ENCODE measurements at regions not wholly inside any gene's neighbourhood (a gene's known extent, or its start where the extent isn't known, plus 50 kb on each side); places are given as distances from the start of the nearest gene placed in this dataset.

- H3K9me3 Mint-ChIP-seq = no peaks in the 10 kb centered on the region
- no peak overlapping the region for H3K27ac Mint-ChIP-seq
- DNase-seq (ENCODE audit: low spot score in 2 of 2) (no peak), ATAC-seq (no peak)
- no peak overlapping the region for H3K4me3 Mint-ChIP-seq
- H3K36me3 Mint-ChIP-seq = no peaks in the 10 kb centered on the region
- no peaks in the 10 kb centered on the region for H3K4me1 Mint-ChIP-seq
Measured at GRCh38 chr16:87072101-87072500, 245.1 kb downstream of the C16orf95 start.

DNA sequence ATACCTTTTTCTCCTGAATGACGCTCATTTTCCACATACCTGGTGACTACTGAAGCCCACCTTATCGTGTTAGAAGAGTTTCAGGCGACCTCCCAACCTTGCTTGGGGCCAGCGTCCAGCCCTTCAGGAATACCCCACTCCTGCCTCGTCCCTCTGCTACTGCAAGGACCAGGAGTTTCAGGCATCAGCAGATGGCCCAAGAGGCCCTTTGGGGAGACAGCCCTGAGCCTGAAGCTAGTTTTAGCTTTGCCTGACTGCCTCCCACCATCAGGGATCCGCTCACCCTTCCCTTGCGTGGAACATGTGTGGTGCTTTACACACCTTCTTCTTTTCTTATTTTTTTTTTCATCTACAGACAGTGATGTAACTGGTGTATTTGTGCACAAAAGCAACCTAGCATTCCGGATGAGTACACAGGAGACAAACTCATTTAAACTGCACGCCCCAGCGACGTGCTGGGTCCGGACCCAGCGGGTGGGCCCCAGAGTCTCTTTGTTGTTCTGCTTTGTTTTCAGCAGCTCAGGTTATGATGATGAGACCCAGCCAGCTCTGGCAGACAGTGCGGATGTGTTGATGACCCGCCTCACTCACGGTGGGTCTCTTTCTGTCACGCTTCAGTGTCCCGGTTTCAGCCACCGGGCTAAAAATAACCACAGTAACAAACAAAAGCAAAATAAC, 242.4 kb downstream of the C16orf95 start:
- H3K27ac Mint-ChIP-seq = no peak overlapping the region
- no peaks in the 10 kb centered on the region for H3K4me1 Mint-ChIP-seq
- no peaks in the 10 kb centered on the region for H3K36me3 Mint-ChIP-seq
- peaks cover 6% of the 10 kb centered on the region for H3K9me3 Mint-ChIP-seq
- H3K4me3 Mint-ChIP-seq = no peak overlapping the region
- no peak for ATAC-seq
- no peak for DNase-seq (ENCODE audit: low spot score in 2 of 2)

DNA sequence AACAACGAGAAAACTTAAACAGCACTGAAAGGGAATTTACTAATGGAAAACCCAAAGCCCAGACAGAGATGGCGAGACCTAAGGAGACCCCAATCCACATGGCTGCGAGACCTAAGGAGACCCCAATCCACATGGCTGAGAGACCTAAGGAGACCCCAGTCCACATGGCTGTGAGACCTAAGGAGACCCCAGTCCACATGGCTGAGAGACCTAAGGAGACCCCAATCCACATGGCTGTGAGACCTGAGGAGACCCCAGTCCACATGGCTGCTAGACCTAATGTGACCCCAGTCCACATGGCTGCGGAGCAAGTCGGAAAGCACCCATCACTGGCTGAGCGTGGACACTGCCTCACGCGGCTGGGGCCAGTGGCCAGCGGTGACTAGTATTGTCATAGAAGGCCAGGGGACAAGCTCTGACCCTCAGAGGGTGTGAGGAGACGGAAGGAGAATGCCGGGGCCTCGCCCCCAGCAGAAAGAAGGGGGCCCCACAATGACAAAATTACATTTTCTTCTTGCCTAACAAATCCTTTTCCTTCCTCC, 241.8 kb downstream of the C16orf95 start:
- ATAC-seq (no peak), DNase-seq (ENCODE audit: low spot score in 2 of 2) (no peak)
- no peak overlapping the region for H3K4me3 Mint-ChIP-seq
- H3K27ac Mint-ChIP-seq = no peak overlapping the region
- peaks cover 9% of the 10 kb centered on the region for H3K9me3 Mint-ChIP-seq
- H3K36me3 Mint-ChIP-seq = no peaks in the 10 kb centered on the region
- H3K4me1 Mint-ChIP-seq = no peaks in the 10 kb centered on the region

- no peak for ATAC-seq
- Mint-ChIP-seq H3K4me3 (no peak overlapping the region), H3K4me1 (no peaks in the 10 kb centered on the region), H3K27ac (no peak overlapping the region), H3K36me3 (no peaks in the 10 kb centered on the region), H3K9me3 (peaks cover 15% of the 10 kb centered on the region)
- no peak for DNase-seq (ENCODE audit: low spot score in 2 of 2)
Measured at GRCh38 chr16:87076331-87076949, 240.8 kb downstream of the C16orf95 start.

DNA sequence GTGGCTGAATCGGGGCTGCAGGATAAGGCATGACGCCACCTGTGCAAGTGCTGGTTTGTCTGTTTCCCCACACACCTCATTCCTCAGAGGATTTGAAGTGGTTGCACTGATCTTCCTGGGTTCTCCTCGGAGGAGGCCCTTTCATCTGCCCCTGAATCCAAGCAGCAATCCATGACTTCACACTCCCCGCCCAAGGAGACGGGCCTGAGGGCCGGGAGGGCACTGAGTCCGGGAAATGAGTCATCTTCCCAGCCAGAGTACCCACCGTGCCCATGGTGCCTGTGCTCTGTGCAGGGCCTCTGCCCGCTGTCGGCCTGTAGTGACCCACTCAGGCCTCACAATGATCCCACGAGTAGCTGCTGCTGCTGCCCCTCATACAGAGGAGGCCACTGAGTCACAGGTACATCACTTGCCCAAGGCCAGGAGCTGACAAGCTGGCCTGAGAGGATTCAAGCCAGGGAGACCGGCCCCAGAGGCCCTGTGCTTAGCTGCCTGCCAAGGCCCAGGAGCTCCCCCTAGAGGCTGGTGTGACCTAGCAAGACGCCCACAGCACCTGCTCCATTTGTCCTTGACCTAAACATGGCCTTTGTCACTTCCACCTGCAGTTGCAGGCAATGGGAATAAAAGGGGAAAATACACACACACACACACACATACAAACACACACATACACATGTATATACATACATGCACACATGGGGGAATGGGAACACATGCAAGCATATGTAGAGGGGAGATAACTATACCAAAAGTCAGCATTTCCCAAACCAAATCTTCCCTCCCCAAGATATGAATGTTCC, 240.0 kb downstream of the C16orf95 start:
- DNase-seq (ENCODE audit: low spot score in 2 of 2) (peak in 1 of 2 donors; percentile 62), ATAC-seq (peak; percentile 43)
- H3K36me3 Mint-ChIP-seq = no peaks in the 10 kb centered on the region
- peaks cover 18% of the 10 kb centered on the region for H3K9me3 Mint-ChIP-seq
- H3K27ac Mint-ChIP-seq = no peak overlapping the region
- no peak overlapping the region for H3K4me3 Mint-ChIP-seq
- H3K4me1 Mint-ChIP-seq = no peaks in the 10 kb centered on the region

GRCh38 chr16:87077750-87078127, 239.5 kb downstream of the C16orf95 start:
- ATAC-seq (no peak), DNase-seq (ENCODE audit: low spot score in 2 of 2) (no peak)
- H3K36me3 Mint-ChIP-seq = no peaks in the 10 kb centered on the region
- no peaks in the 10 kb centered on the region for H3K4me1 Mint-ChIP-seq
- H3K27ac Mint-ChIP-seq = no peak overlapping the region
- no peak overlapping the region for H3K4me3 Mint-ChIP-seq
- H3K9me3 Mint-ChIP-seq = peaks cover 21% of the 10 kb centered on the region

- DNase-seq (ENCODE audit: low spot score in 2 of 2) (no peak), ATAC-seq (no peak)
- no peak overlapping the region for H3K27ac Mint-ChIP-seq
- no peaks in the 10 kb centered on the region for H3K4me1 Mint-ChIP-seq
- H3K9me3 Mint-ChIP-seq = peaks cover 23% of the 10 kb centered on the region
- H3K36me3 Mint-ChIP-seq = no peaks in the 10 kb centered on the region
- H3K4me3 Mint-ChIP-seq = no peak overlapping the region
Measured at GRCh38 chr16:87080571-87081167, 236.5 kb downstream of the C16orf95 start.

- Mint-ChIP-seq H3K4me3 (no peak overlapping the region), H3K27ac (no peak overlapping the region), H3K36me3 (no peaks in the 10 kb centered on the region), H3K4me1 (no peaks in the 10 kb centered on the region), H3K9me3 (peaks cover 14% of the 10 kb centered on the region)
- DNase-seq (ENCODE audit: low spot score in 2 of 2) = no peak
- ATAC-seq = no peak
Measured at GRCh38 chr16:87085441-87085840, 231.8 kb downstream of the C16orf95 start.

DNA sequence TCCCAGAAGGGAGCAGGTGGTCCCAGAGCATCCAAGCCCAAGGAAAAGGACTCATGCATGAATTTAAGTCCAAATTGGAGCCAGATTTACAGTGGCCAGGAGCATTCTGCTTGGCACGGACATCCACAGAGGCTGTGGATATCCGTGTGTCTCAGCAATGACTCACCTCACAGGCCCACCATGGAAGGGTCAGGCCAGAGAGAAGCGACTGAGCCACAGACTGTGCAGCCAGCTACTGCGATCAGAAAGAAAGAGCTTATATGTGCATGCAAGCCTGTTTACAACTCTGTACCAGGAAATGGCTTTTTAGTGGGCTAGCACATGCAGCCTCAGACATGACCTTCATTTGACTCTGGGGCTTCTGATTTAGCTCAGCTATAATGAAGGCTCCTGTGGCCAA, 231.0 kb downstream of the C16orf95 start:
- no peaks in the 10 kb centered on the region for H3K36me3 Mint-ChIP-seq
- ATAC-seq = no peak
- H3K4me1 Mint-ChIP-seq = no peaks in the 10 kb centered on the region
- peaks cover 9% of the 10 kb centered on the region for H3K9me3 Mint-ChIP-seq
- H3K27ac Mint-ChIP-seq = no peak overlapping the region
- no peak for DNase-seq (ENCODE audit: low spot score in 2 of 2)
- no peak overlapping the region for H3K4me3 Mint-ChIP-seq

DNA sequence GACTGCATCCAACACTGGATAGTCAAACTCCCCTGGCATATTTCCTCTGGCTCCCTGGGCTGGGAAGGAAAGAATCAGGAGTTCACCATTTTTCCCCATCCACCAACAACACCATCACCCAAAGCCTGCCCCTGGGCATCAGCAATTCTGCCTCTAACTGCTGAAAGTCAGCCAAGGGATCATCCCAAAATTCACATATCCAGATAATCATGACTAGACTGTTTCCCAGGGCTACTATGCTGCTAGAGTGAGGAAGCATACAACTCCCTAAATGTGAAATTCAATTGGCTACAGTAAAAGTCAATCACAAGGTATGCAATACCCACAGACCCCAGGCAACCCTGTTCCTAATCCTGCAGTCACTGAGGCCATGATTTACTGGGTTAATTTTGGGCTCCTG, 230.6 kb downstream of the C16orf95 start:
- peaks cover 6% of the 10 kb centered on the region for H3K9me3 Mint-ChIP-seq
- H3K27ac Mint-ChIP-seq = no peak overlapping the region
- H3K4me3 Mint-ChIP-seq = no peak overlapping the region
- no peak for ATAC-seq
- no peaks in the 10 kb centered on the region for H3K4me1 Mint-ChIP-seq
- H3K36me3 Mint-ChIP-seq = no peaks in the 10 kb centered on the region
- no peak for DNase-seq (ENCODE audit: low spot score in 2 of 2)

DNA sequence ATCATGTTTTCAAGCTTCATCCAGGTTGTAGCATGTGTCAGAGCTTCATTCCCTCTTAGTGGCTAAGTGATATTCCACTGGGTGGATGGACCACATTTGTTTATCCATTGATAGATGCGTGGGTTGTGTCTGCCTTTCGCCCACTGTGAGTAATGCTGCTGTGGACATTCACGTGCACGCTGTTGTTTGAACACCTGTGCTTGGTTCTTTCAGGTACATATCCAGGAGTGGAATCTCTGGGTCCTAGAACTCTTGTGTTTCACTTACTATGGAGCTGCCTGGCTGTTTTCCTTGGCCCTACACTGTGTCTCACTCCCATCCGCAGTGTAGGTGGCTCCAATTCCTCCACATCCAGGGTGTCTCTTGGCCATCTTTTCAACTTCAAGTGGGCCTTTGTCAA, 224.2 kb downstream of the C16orf95 start:
- no peak for DNase-seq (ENCODE audit: low spot score in 2 of 2)
- no peak for ATAC-seq
- Mint-ChIP-seq H3K9me3 (no peaks in the 10 kb centered on the region), H3K4me1 (no peaks in the 10 kb centered on the region), H3K4me3 (no peak overlapping the region), H3K36me3 (no peaks in the 10 kb centered on the region), H3K27ac (no peak overlapping the region)

DNA sequence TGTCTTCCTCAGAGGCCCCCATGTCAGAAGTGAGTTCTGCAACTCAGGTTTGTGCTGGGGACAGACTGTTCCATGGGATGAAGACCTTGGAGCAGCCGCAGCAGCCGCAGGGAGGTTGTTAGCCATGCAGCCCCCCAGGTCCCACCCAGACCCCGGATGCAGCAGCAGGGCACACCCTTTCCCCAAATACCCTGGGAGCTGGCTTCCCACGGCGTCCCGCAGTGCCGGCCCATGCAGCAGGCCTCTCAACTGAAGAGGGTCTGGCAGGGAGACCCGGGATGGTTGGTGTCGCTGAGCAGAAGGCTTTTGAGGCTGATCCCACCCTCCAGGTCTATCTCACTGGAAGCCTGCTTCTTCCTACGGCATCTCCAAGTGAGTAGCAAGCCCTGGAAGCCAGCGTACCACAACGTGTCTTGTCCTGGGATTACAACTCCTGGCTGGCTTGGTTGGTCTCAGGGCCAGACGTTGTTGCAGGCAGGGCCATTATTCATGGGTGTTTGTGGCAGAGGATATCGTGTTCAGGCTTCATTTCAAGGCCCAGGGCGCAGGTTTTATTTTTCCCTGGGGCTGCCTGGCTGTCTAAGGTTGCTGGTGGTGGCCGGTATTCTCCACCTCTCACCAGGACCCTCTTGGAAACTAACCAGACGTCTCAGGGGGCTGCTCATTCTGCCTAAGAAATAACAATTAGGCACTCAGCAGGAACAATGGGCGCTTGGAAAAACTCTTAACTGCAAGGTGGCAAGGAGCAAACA, 223.2 kb downstream of the C16orf95 start:
- Mint-ChIP-seq H3K36me3 (no peaks in the 10 kb centered on the region), H3K4me1 (no peaks in the 10 kb centered on the region), H3K9me3 (no peaks in the 10 kb centered on the region), H3K27ac (no peak overlapping the region), H3K4me3 (no peak overlapping the region)
- ATAC-seq (no peak), DNase-seq (ENCODE audit: low spot score in 2 of 2) (no peak)

- no peak for DNase-seq (ENCODE audit: low spot score in 2 of 2)
- no peaks in the 10 kb centered on the region for H3K4me1 Mint-ChIP-seq
- H3K27ac Mint-ChIP-seq = no peak overlapping the region
- no peaks in the 10 kb centered on the region for H3K36me3 Mint-ChIP-seq
- no peak for ATAC-seq
- H3K4me3 Mint-ChIP-seq = no peak overlapping the region
- H3K9me3 Mint-ChIP-seq = no peaks in the 10 kb centered on the region
Measured at GRCh38 chr16:87094556-87094865, 222.7 kb downstream of the C16orf95 start.

DNA sequence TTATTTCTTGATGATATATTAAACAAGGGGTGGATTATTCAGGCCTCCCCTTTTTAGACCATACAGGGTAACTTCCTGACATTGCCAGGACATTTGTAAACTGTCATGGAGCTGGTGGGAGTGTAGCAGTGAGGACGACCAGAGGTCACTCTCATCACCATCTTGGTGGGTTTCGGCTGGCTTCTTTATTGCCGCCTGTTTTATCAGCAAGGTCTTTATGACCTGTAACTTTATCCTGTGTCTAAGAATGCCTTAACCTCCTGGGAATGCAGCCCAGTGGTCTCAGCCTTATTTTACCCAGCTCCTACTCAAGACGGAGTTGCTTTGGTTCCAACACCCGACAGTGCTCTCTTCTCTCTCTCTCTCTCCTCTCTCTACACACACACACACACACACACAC, 221.9 kb downstream of the C16orf95 start:
- no peak overlapping the region for H3K27ac Mint-ChIP-seq
- DNase-seq (ENCODE audit: low spot score in 2 of 2) = no peak
- H3K9me3 Mint-ChIP-seq = no peaks in the 10 kb centered on the region
- H3K4me1 Mint-ChIP-seq = no peaks in the 10 kb centered on the region
- no peaks in the 10 kb centered on the region for H3K36me3 Mint-ChIP-seq
- no peak overlapping the region for H3K4me3 Mint-ChIP-seq
- ATAC-seq = no peak

- DNase-seq (ENCODE audit: low spot score in 2 of 2) = no peak
- H3K4me3 Mint-ChIP-seq = no peak overlapping the region
- no peaks in the 10 kb centered on the region for H3K36me3 Mint-ChIP-seq
Measured at GRCh38 chr16:87096746-87097333, 220.4 kb downstream of the C16orf95 start.

More at GRCh38 chr16:87096746-87097333, 220.4 kb downstream of the C16orf95 start:
- Mint-ChIP-seq H3K9me3 (no peaks in the 10 kb centered on the region), H3K4me1 (no peaks in the 10 kb centered on the region), H3K27ac (no peak overlapping the region)
- no peak for ATAC-seq

All from stimulated activated effector memory CD8-positive, alpha-beta T cell treated with anti-CD3 and anti-CD28 coated beads, Interleukin-12 subunit alpha, Interleukin-12 subunit beta, amount 100 ng/mL, for 72 hours (primary cell).